ENCODE measurements at regions not wholly inside any gene's neighbourhood (a gene's known extent, or its start where the extent isn't known, plus 50 kb on each side); places are given as distances from the start of the nearest gene placed in this dataset.
"Not testable (repeated sequence)": the region's sequence is repeated elsewhere in the genome, so short reads cannot be mapped to it uniquely, and the experiment has no call there.

- DNase-seq (ENCODE audit: low spot score): no peak
These were observed 153.2 kb downstream of the CRPPA start for GRCh38 chr7:16267953-16268820.

GRCh38 chr7:16266877-16267276, 154.5 kb downstream of the CRPPA start:
- no peak for DNase-seq (ENCODE audit: low spot score)

- not testable (repeated sequence) for DNase-seq (ENCODE audit: low spot score)
These were observed 154.9 kb downstream of the CRPPA start for GRCh38 chr7:16266470-16266869.

GRCh38 chr7:16265863-16266458, 155.4 kb downstream of the CRPPA start:
- DNase-seq (ENCODE audit: low spot score): no peak

GRCh38 chr7:16264823-16265804, 156.2 kb downstream of the CRPPA start:
- DNase-seq (ENCODE audit: low spot score): no peak

- DNase-seq (ENCODE audit: low spot score): no peak
These were observed 157.1 kb downstream of the CRPPA start for GRCh38 chr7:16264036-16264819.

GRCh38 chr7:16263377-16263776, 158.0 kb downstream of the CRPPA start:
- not testable (repeated sequence) for DNase-seq (ENCODE audit: low spot score)

- DNase-seq (ENCODE audit: low spot score): no peak
These were observed 159.7 kb downstream of the CRPPA start for GRCh38 chr7:16261654-16262053.

- no peak for DNase-seq (ENCODE audit: low spot score)
These were observed 160.2 kb downstream of the CRPPA start for GRCh38 chr7:16261100-16261499.

GRCh38 chr7:16260236-16260728, 161.1 kb downstream of the CRPPA start:
- no peak for DNase-seq (ENCODE audit: low spot score)

GRCh38 chr7:16256419-16256818, 164.9 kb downstream of the CRPPA start:
- DNase-seq (ENCODE audit: low spot score): not testable (repeated sequence)

- DNase-seq (ENCODE audit: low spot score): not testable (repeated sequence)
These were observed 165.4 kb downstream of the CRPPA start for GRCh38 chr7:16255952-16256351.

- DNase-seq (ENCODE audit: low spot score): not testable (repeated sequence)
These were observed 170.7 kb downstream of the CRPPA start for GRCh38 chr7:16250655-16251054.

GRCh38 chr7:16249204-16249603, 172.1 kb downstream of the CRPPA start:
- DNase-seq (ENCODE audit: low spot score): not testable (repeated sequence)

- DNase-seq (ENCODE audit: low spot score): not testable (repeated sequence)
These were observed 172.8 kb downstream of the CRPPA start for GRCh38 chr7:16248556-16248955.

- DNase-seq (ENCODE audit: low spot score): no peak
These were observed 176.9 kb downstream of the CRPPA start for GRCh38 chr7:16244469-16244868.

GRCh38 chr7:16242920-16243319, 178.4 kb downstream of the CRPPA start:
- DNase-seq (ENCODE audit: low spot score): no peak

- DNase-seq (ENCODE audit: low spot score): no peak
These were observed 180.3 kb downstream of the CRPPA start for GRCh38 chr7:16241017-16241416.

- no peak for DNase-seq (ENCODE audit: low spot score)
These were observed 185.0 kb downstream of the CRPPA start for GRCh38 chr7:16236381-16236780.

GRCh38 chr7:16235147-16236114, 185.9 kb downstream of the CRPPA start:
- DNase-seq (ENCODE audit: low spot score): no peak

Data from HT-29 (cell line).